ENCODE measurements at regions not wholly inside any gene's neighbourhood (a gene's known extent, or its start where the extent isn't known, plus 50 kb on each side); places are given as distances from the start of the nearest gene placed in this dataset.
A peak's percentile ranks its signal among the peaks of the same experiment; 100 is the strongest.

DNA sequence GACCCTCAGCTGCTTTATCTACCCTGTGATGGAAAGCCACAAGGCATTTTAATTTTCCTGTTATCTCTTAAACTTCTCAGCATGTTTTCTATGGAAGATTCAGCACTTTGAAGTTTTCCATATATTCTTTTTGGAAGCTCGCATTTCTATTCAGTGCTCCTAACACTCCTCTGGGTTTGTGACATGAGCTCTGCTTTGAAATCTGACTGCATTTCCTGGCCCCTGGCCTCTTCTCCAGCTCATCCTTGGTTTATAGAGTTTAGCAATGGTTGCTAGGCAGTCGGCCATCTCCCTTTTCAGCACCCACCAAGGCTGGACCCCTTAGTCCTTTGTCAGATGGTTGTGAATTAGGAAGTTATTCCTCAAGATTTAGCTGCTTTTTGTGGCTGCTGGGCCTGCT lies 150.6 kb downstream of the KCNA5 start:
- TF ChIP-seq YY1 (IDR thresholded peaks at IDR 0.05; ENCODE audit: insufficient read depth, insufficient read length) (no peak), SUZ12 (IDR thresholded peaks at IDR 0.05; ENCODE audit: extremely low read depth, insufficient read depth, insufficient read length) (no peak), ZNF274 (IDR thresholded peaks at IDR 0.05; ENCODE audit: low read depth, low read length) (no peak)

DNA sequence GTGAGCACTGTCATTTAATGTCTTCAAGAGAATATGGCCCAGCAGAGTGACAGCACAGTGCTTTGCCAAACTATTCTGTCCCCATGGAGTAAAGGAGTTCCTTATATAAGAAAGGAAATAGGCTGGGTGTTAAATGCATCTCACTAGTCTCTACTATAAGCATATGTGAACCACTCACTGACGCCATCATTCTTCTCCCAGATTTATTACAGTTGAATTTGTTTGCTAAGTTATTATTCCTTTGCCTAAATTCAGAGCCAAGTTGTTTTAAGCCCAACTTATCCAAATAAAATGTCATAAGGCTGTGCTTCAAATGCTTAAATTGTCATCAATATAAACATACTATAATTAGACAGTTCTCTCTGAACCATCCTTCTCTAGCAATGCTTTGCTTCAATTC lies 151.6 kb downstream of the KCNA5 start:
- Histone ChIP-seq H3K4me3 (ENCODE audit: insufficient read length, low read depth) (no peak overlapping the region), H3K9ac (ENCODE audit: insufficient read length, low read depth) (no peak overlapping the region), H3K4me1 (ENCODE audit: insufficient read depth, insufficient read length) (no peaks in the 10 kb centered on the region), H3K9me3 (ENCODE audit: insufficient read depth, low read length) (no peaks in the 10 kb centered on the region), H3K36me3 (ENCODE audit: insufficient read depth, insufficient read length, low read length) (peaks cover 28% of the 10 kb centered on the region), H3K27me3 (ENCODE audit: insufficient read depth, insufficient read length) (no peaks in the 10 kb centered on the region)
- TF ChIP-seq ZNF274 (IDR thresholded peaks at IDR 0.05; ENCODE audit: low read depth, low read length) = no peak
- TF ChIP-seq SUZ12 (IDR thresholded peaks at IDR 0.05; ENCODE audit: extremely low read depth, insufficient read depth, insufficient read length) = no peak
- no peak for TF ChIP-seq YY1 (IDR thresholded peaks at IDR 0.05; ENCODE audit: insufficient read depth, insufficient read length)
- DNase-seq (ENCODE audit: low read depth, low spot score) = no peak

More for the DNA sequence above, 150.6 kb downstream of the KCNA5 start:
- H3K9me3 ChIP-seq (ENCODE audit: insufficient read depth, low read length) = no peaks in the 10 kb centered on the region
- H3K4me1 ChIP-seq (ENCODE audit: insufficient read depth, insufficient read length) = no peaks in the 10 kb centered on the region
- no peak for DNase-seq (ENCODE audit: low read depth, low spot score)
- H3K27me3 ChIP-seq (ENCODE audit: insufficient read depth, insufficient read length) = no peaks in the 10 kb centered on the region
- no peak overlapping the region for H3K4me3 ChIP-seq (ENCODE audit: insufficient read length, low read depth)
- H3K36me3 ChIP-seq (ENCODE audit: insufficient read depth, insufficient read length, low read length) = peaks cover 24% of the 10 kb centered on the region
- no peak overlapping the region for H3K9ac ChIP-seq (ENCODE audit: insufficient read length, low read depth)

GRCh38 chr12:5195691-5196090 lies 152.0 kb downstream of the KCNA5 start:
- Histone ChIP-seq H3K9ac (ENCODE audit: insufficient read length, low read depth) (no peak overlapping the region), H3K27me3 (ENCODE audit: insufficient read depth, insufficient read length) (no peaks in the 10 kb centered on the region), H3K4me3 (ENCODE audit: insufficient read length, low read depth) (no peak overlapping the region), H3K36me3 (ENCODE audit: insufficient read depth, insufficient read length, low read length) (peaks cover 28% of the 10 kb centered on the region), H3K4me1 (ENCODE audit: insufficient read depth, insufficient read length) (peaks cover 1% of the 10 kb centered on the region), H3K9me3 (ENCODE audit: insufficient read depth, low read length) (no peaks in the 10 kb centered on the region)
- no peak for DNase-seq (ENCODE audit: low read depth, low spot score)
- TF ChIP-seq YY1 (IDR thresholded peaks at IDR 0.05; ENCODE audit: insufficient read depth, insufficient read length) (no peak), SUZ12 (IDR thresholded peaks at IDR 0.05; ENCODE audit: extremely low read depth, insufficient read depth, insufficient read length) (no peak), ZNF274 (IDR thresholded peaks at IDR 0.05; ENCODE audit: low read depth, low read length) (no peak)

DNA sequence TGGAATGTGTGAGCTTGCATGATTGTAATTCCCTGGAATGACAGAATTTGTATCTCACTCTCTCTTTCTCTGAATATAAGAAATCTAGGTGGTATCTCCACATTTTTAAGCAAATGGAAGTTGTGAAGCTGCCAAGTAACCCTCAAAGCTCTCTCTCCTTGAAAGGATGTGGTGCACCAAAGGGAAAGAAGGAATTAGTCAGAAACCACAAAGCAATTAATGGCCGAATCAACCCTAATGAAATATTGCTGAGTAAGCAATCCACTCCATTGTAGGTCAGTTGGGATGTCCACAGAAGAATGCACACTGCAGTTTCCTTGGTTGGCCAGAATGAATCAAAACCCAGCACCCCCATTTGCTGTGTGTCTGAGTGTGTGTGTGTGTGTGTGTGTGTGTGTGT lies 153.5 kb downstream of the KCNA5 start:
- TF ChIP-seq ZNF274 (IDR thresholded peaks at IDR 0.05; ENCODE audit: low read depth, low read length) (no peak), YY1 (IDR thresholded peaks at IDR 0.05; ENCODE audit: insufficient read depth, insufficient read length) (no peak), SUZ12 (IDR thresholded peaks at IDR 0.05; ENCODE audit: extremely low read depth, insufficient read depth, insufficient read length) (no peak)
- no peak overlapping the region for H3K4me3 ChIP-seq (ENCODE audit: insufficient read length, low read depth)
- DNase-seq (ENCODE audit: low read depth, low spot score) = no peak
- H3K36me3 ChIP-seq (ENCODE audit: insufficient read depth, insufficient read length, low read length) = peaks cover 25% of the 10 kb centered on the region
- H3K9ac ChIP-seq (ENCODE audit: insufficient read length, low read depth) = no peak overlapping the region
- H3K4me1 ChIP-seq (ENCODE audit: insufficient read depth, insufficient read length) = peaks cover 10% of the 10 kb centered on the region
- no peaks in the 10 kb centered on the region for H3K9me3 ChIP-seq (ENCODE audit: insufficient read depth, low read length)
- H3K27me3 ChIP-seq (ENCODE audit: insufficient read depth, insufficient read length) = no peaks in the 10 kb centered on the region

DNA sequence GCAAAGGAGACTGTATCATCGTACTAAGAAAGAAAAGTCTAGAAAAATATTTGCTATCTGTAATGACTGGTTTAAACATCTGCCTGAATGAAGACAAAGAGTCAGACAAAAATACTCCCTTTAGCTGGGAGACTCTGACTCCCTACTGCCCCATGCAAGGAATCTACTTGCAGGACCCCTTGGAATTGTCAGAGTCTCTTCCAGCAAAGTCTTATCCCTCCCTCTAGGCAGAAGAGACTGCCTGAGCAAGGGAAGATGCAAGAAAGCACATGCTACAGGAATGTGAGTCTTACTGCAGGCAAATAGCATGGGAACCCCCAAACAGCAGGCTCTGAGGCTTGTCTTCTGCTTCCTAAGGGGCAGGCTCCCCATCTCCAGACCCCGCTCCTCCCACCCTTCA lies 154.0 kb downstream of the KCNA5 start:
- H3K36me3 ChIP-seq (ENCODE audit: insufficient read depth, insufficient read length, low read length) = peaks cover 29% of the 10 kb centered on the region
- H3K9ac ChIP-seq (ENCODE audit: insufficient read length, low read depth) = no peak overlapping the region
- H3K4me3 ChIP-seq (ENCODE audit: insufficient read length, low read depth) = no peak overlapping the region
- DNase-seq (ENCODE audit: low read depth, low spot score) = no peak
- H3K9me3 ChIP-seq (ENCODE audit: insufficient read depth, low read length) = no peaks in the 10 kb centered on the region
- H3K4me1 ChIP-seq (ENCODE audit: insufficient read depth, insufficient read length) = peaks cover 10% of the 10 kb centered on the region
- no peaks in the 10 kb centered on the region for H3K27me3 ChIP-seq (ENCODE audit: insufficient read depth, insufficient read length)
- TF ChIP-seq SUZ12 (IDR thresholded peaks at IDR 0.05; ENCODE audit: extremely low read depth, insufficient read depth, insufficient read length) (no peak), YY1 (IDR thresholded peaks at IDR 0.05; ENCODE audit: insufficient read depth, insufficient read length) (no peak), ZNF274 (IDR thresholded peaks at IDR 0.05; ENCODE audit: low read depth, low read length) (no peak)

DNA sequence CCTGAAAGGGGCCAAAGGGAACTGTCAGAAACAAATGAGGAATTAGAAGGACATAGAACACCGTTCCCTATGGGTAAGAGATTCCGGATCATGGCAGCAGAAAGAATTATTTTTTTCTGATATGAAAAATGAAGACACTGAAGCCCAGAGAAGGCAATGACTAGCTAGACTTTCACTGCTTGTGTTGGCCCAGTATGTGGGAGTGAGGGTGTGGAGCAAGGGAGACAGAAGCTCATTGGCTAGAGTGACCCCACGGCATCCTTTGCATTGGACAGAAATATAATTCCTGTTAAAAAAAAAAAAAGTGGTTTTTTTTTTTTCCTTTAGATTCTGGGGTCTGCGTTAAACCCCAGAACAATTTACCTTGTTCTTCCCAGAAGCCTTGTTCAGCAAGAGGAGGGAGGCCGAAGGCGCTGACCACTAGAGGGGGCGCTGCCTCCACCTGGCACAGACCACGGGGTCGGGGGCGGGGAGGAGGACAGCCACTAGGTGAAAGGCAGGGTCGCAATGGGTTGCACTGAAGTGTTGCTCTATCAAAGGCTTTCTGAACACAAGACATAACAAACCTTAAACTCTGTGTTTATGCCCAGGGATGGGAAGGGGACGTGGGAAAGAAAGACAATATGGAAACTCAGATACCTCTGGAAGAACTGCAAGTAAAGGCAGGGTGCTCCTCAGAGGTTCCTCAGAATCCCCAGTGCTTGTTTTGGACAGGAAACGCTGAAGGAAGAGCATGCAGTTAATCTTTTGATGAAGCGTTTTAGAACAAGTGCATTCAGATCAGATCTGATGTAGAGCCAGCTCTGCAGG lies 156.8 kb downstream of the KCNA5 start:
- TF ChIP-seq ZNF274 (IDR thresholded peaks at IDR 0.05; ENCODE audit: low read depth, low read length) (no peak), SUZ12 (IDR thresholded peaks at IDR 0.05; ENCODE audit: extremely low read depth, insufficient read depth, insufficient read length) (no peak), YY1 (IDR thresholded peaks at IDR 0.05; ENCODE audit: insufficient read depth, insufficient read length) (no peak)
- no peaks in the 10 kb centered on the region for H3K27me3 ChIP-seq (ENCODE audit: insufficient read depth, insufficient read length)
- peak; percentile 95 for DNase-seq (ENCODE audit: low read depth, low spot score)

DNA sequence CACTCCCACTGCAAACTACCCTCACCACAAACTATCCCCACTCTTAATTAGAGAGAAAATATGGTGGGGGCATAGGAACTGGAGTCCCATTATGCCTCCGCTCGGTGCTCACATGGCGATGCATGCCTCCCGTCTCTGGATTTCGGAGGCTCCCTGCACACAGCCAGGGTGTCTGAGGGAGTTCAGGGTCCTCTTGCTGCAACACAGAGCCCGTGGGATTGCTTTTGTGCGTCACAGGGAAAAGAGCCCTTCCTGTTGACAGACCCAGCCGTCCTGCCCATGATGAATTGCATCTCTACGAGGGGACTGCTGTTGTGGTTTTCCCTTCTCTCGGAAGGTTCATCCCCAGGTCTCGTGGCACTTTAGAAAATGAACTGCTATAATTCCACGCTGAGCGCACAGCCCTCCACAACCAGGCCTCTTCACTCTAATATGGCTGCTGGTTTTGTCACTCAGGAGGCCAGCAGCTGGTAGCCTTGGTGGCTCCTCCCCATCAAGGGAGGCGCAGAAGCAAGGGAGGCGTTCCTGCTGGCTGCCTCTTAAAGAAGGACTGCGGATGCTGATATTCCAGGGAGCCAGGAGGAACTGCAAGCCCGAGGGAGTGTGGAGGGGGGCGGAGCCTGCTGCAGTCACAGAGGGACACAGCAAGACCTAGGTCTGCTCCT lies 158.0 kb downstream of the KCNA5 start:
- Histone ChIP-seq H3K4me3 (ENCODE audit: insufficient read length, low read depth) (no peak overlapping the region), H3K36me3 (ENCODE audit: insufficient read depth, insufficient read length, low read length) (peaks cover 37% of the 10 kb centered on the region), H3K9ac (ENCODE audit: insufficient read length, low read depth) (no peak overlapping the region), H3K4me1 (ENCODE audit: insufficient read depth, insufficient read length) (peaks cover 15% of the 10 kb centered on the region), H3K27me3 (ENCODE audit: insufficient read depth, insufficient read length) (no peaks in the 10 kb centered on the region), H3K9me3 (ENCODE audit: insufficient read depth, low read length) (no peaks in the 10 kb centered on the region)
- DNase-seq (ENCODE audit: low read depth, low spot score) = peak; percentile 46
- TF ChIP-seq SUZ12 (IDR thresholded peaks at IDR 0.05; ENCODE audit: extremely low read depth, insufficient read depth, insufficient read length) (no peak), ZNF274 (IDR thresholded peaks at IDR 0.05; ENCODE audit: low read depth, low read length) (no peak), YY1 (IDR thresholded peaks at IDR 0.05; ENCODE audit: insufficient read depth, insufficient read length) (no peak)

More for the DNA sequence above, 156.8 kb downstream of the KCNA5 start:
- no peak overlapping the region for H3K9ac ChIP-seq (ENCODE audit: insufficient read length, low read depth)
- peaks cover 15% of the 10 kb centered on the region for H3K4me1 ChIP-seq (ENCODE audit: insufficient read depth, insufficient read length)
- no peak overlapping the region for H3K4me3 ChIP-seq (ENCODE audit: insufficient read length, low read depth)
- no peaks in the 10 kb centered on the region for H3K9me3 ChIP-seq (ENCODE audit: insufficient read depth, low read length)
- peaks cover 33% of the 10 kb centered on the region for H3K36me3 ChIP-seq (ENCODE audit: insufficient read depth, insufficient read length, low read length)
